Uterus (tissue), 2 donors: ENCODE measurements at regions not wholly inside any gene's neighbourhood (a gene's known extent, or its start where the extent isn't known, plus 50 kb on each side); places are given as distances from the start of the nearest gene placed in this dataset.

Experiments used
- POLR2A ChIP-seq, 2 donors: fragments of 450-650 bp; IDR thresholded peaks; one replicate each; pipeline ENCODE4 v1.6.1; 2016; ENCODE audit warnings: antibody characterized with exemption in 2 of 2, mild to moderate bottlenecking in 1 of 2, moderate library complexity in 1 of 2
- TF ChIP-seq, protein P1 (sequence below), 4 experiments: fragments of 200-600 bp in 2 of 4; fragments of 450-650 bp in 2 of 4; sonication (generic) in 2 of 4; IDR thresholded peaks; one replicate each; pipeline ENCODE4 v1.5.1; 2016 to 2019; ENCODE audit warnings: antibody characterized with exemption in 4 of 4, mild to moderate bottlenecking in 2 of 4, moderate library complexity in 1 of 4

DNA sequence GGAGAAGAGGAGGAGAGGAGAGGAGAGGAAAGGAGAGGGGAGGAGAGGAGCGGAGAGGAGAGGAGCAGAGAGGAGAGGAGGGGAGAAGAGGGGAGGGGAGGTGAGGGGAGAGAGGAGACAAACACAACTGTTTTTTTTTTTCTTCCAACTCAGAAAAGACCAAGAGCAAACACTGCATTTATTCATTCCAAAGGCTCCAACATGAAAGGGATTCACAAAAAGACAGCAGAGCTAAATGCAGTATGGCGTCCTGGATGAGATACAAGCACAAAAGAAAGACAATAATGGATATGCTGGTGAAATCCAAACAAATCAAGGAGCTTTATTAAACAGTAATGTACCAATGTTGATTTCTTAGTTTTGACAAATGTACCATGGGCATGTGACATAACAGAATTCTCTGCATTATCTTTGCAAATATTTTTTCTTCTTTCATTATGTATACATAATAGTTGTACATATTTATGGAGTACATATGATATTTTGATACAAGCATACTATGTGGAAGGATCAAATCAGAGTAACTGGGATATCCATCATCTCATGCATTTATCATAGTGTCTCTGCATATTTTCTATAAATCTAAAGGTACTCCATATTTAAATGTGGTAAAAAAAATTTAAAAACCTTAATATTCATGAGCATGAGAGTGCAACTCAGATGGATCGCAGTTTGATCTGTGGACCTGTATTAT, 204.6 kb downstream of the CBLN4 start:
- TF ChIP-seq POLR2A (IDR thresholded peaks at IDR 0.05), result no peak
- TF ChIP-seq, protein P1, sequence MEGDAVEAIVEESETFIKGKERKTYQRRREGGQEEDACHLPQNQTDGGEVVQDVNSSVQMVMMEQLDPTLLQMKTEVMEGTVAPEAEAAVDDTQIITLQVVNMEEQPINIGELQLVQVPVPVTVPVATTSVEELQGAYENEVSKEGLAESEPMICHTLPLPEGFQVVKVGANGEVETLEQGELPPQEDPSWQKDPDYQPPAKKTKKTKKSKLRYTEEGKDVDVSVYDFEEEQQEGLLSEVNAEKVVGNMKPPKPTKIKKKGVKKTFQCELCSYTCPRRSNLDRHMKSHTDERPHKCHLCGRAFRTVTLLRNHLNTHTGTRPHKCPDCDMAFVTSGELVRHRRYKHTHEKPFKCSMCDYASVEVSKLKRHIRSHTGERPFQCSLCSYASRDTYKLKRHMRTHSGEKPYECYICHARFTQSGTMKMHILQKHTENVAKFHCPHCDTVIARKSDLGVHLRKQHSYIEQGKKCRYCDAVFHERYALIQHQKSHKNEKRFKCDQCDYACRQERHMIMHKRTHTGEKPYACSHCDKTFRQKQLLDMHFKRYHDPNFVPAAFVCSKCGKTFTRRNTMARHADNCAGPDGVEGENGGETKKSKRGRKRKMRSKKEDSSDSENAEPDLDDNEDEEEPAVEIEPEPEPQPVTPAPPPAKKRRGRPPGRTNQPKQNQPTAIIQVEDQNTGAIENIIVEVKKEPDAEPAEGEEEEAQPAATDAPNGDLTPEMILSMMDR (IDR thresholded peaks at IDR 0.05), result no peak
